PC-9 (cell line): ENCODE measurements at regions not wholly inside any gene's neighbourhood (a gene's known extent, or its start where the extent isn't known, plus 50 kb on each side); places are given as distances from the start of the nearest gene placed in this dataset.

ENCODE experiments used
- BruUV-seq: library from RNA; stranded (reverse); fragments of 400-500 nt; replicated peaks from 2 replicates; lab custom pipeline; 2021; lab: Mats Ljungman, UMichigan
- CTCF ChIA-PET: fragments of 300-600 bp; sonication (Branson Sonifier 250); formaldehyde crosslinking; loops from one replicate; lab custom pipeline; 2022; ENCODE audit warnings: antibody characterized with exemption; lab: Charles Lee
- POLR2A ChIA-PET: fragments of 300-600 bp; sonication (Branson Sonifier 250); formaldehyde crosslinking; loops from one replicate; lab custom pipeline; 2022; ENCODE audit warnings: antibody characterized with exemption; ENCODE audit not compliant: unreplicated experiment; lab: Charles Lee
- DNase-seq, 2 experiments: peaks; one replicate each; pipeline versions ENCODE4 v3.0.0 to v3.0.0-alpha.2; 2015 to 2022; ENCODE audit warnings: mixed read lengths in 1 of 2
- H2AFZ ChIP-seq: fragments of 200-600 bp; sonication (generic); 2 replicates; pipeline ENCODE4 v1.8.1; 2017; ENCODE audit warnings: antibody characterized with exemption
- H3F3A ChIP-seq: fragments of 200-600 bp; sonication (generic); 2 replicates; pipeline ENCODE4 v1.8.1; 2017; ENCODE audit warnings: antibody characterized with exemption, mild to moderate bottlenecking, low read depth; ENCODE audit not compliant: insufficient read depth
- H3K27ac ChIP-seq: fragments of 200-600 bp; sonication (generic); 2 replicates; pipeline ENCODE4 v1.6.1; 2016; ENCODE audit warnings: mixed run types
- H3K27me3 ChIP-seq: fragments of 200-600 bp; sonication (generic); 2 replicates; pipeline ENCODE4 v1.6.1; 2016; ENCODE audit warnings: low read depth, mixed run types; ENCODE audit not compliant: insufficient read depth
- H3K36me3 ChIP-seq: fragments of 200-600 bp; sonication (generic); 2 replicates; pipeline ENCODE4 v1.6.1; 2016; ENCODE audit warnings: low read depth, mixed run types
- H3K4me1 ChIP-seq: fragments of 200-600 bp; sonication (generic); replicated peaks from 2 replicates; pipeline ENCODE4 v1.6.1; 2016; ENCODE audit warnings: mixed run types; ENCODE audit not compliant: insufficient read depth
- H3K4me2 ChIP-seq: fragments of 200-600 bp; sonication (generic); 2 replicates; pipeline ENCODE4 v1.6.1; 2017; ENCODE audit warnings: mixed run types
- H3K4me3 ChIP-seq: fragments of 200-600 bp; sonication (generic); 2 replicates; pipeline ENCODE4 v1.6.1; 2016; ENCODE audit warnings: mixed run types
- H3K79me2 ChIP-seq: fragments of 200-600 bp; sonication (generic); 2 replicates; pipeline ENCODE4 v1.6.1; 2017; ENCODE audit warnings: low read depth, mixed run types
- H3K9me2 ChIP-seq: fragments of 200-600 bp; sonication (generic); 2 replicates; pipeline ENCODE4 v1.8.1; 2017; ENCODE audit warnings: mild to moderate bottlenecking; ENCODE audit not compliant: insufficient read depth
- H3K9me3 ChIP-seq: fragments of 200-600 bp; sonication (generic); 2 replicates; pipeline ENCODE4 v1.8.1; 2016; ENCODE audit warnings: low read depth; ENCODE audit not compliant: insufficient read depth
- H4K20me1 ChIP-seq: fragments of 200-600 bp; sonication (generic); 2 replicates; pipeline ENCODE4 v1.8.1; 2017; ENCODE audit not compliant: insufficient read depth
- EZH2 ChIP-seq: fragments of 200-600 bp; sonication (generic); IDR thresholded peaks from 2 replicates; pipeline ENCODE4 v1.8.0; 2017; ENCODE audit warnings: antibody characterized with exemption, low read depth
- intact Hi-C: fragments of 100-400 bp; cut with micrococcal nuclease; formaldehyde crosslinking; loops from one replicate; pipeline ENCODE4 v1.10.0; 2022; ENCODE audit not compliant: unreplicated experiment
- TF ChIP-seq, protein P1 (sequence below): fragments of 200-600 bp; sonication (generic); conservative IDR thresholded peaks from 2 replicates; pipeline ENCODE4 v1.6.1; 2017; ENCODE audit warnings: mixed run types, antibody characterized with exemption, mild to moderate bottlenecking, moderate library complexity

DNA sequence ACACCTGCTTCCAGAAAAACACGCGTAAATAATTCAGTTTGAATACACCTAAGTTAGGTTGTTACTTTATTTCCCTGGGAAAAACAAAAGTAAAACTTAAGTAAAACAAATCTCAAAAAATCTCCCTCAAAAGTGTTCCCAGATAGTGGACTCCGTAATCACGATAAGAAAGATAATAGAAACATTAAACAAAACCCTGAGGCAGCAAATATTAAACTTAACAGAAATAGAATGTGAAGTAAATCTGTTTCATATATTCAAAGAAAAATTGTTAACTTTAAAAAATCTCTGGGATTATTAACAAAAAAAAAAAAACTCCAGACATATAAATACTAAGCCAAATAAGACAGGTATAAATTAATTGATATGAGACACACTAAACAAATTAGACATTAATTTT is 743.2 kb upstream of the NCAM2 start:
- Histone ChIP-seq H2AFZ (no peak overlapping the region), H3K27me3 (no peaks in the 10 kb centered on the region), H3K27ac (no peak overlapping the region), H3K4me1 (no peaks in the 10 kb centered on the region), H3K79me2 (no peaks in the 10 kb centered on the region), H3K4me2 (no peak overlapping the region), H3F3A (no peaks in the 10 kb centered on the region), H3K9me2 (no peaks in the 10 kb centered on the region), H3K4me3 (no peak overlapping the region), H3K9me3 (no peaks in the 10 kb centered on the region), H4K20me1 (no peaks in the 10 kb centered on the region), H3K36me3 (no peaks in the 10 kb centered on the region)
- no peak for DNase-seq
- no TSS peak for BruUV-seq
- TF ChIP-seq, protein P1, sequence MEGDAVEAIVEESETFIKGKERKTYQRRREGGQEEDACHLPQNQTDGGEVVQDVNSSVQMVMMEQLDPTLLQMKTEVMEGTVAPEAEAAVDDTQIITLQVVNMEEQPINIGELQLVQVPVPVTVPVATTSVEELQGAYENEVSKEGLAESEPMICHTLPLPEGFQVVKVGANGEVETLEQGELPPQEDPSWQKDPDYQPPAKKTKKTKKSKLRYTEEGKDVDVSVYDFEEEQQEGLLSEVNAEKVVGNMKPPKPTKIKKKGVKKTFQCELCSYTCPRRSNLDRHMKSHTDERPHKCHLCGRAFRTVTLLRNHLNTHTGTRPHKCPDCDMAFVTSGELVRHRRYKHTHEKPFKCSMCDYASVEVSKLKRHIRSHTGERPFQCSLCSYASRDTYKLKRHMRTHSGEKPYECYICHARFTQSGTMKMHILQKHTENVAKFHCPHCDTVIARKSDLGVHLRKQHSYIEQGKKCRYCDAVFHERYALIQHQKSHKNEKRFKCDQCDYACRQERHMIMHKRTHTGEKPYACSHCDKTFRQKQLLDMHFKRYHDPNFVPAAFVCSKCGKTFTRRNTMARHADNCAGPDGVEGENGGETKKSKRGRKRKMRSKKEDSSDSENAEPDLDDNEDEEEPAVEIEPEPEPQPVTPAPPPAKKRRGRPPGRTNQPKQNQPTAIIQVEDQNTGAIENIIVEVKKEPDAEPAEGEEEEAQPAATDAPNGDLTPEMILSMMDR, result no peak
- TF ChIP-seq EZH2, result no peak
- ChIA-PET CTCF (no interaction called here), POLR2A (no interaction called here)
- intact Hi-C loops, result no loop called here

DNA sequence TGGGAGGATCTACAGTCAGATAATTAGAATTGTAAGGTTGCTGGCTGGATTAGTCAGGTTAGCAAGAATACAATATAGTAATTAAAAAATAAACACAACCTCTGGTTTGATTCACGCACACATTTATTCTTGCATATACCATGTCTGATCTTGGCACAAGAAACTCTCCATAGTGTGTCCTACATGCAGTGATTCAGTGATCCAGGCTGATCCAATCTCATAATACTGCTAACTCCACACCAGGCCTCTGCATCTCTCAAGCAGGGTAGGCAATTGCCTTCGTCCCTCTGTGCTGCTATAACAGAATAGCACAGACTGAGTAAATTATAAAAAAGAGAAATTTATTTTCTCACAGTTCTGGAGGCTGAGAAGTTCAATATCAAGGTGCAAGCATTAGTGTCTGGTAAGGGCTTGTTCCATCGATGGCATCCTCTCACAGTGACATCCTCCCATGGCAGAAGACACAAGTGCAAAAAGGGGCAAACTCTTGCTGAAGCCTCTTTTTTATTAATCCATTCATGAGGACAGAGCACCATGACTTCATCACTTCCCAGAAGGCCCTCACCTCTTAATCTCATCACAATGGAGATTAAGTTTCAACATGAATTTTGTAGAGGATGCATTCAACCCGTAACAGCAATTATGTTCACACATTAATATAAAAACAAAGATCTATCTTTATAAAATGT is 741.0 kb upstream of the NCAM2 start:
- H3F3A ChIP-seq, result no peaks in the 10 kb centered on the region
- CTCF ChIA-PET, result no interaction called here
- no peaks in the 10 kb centered on the region for H3K9me3 ChIP-seq
- H4K20me1 ChIP-seq, result no peaks in the 10 kb centered on the region
- POLR2A ChIA-PET, result no interaction called here
- H3K79me2 ChIP-seq, result no peaks in the 10 kb centered on the region
- H3K4me2 ChIP-seq, result no peak overlapping the region
- no peak for DNase-seq
- no peaks in the 10 kb centered on the region for H3K9me2 ChIP-seq
- H3K27ac ChIP-seq, result no peak overlapping the region
- no TSS peak for BruUV-seq
- H3K4me1 ChIP-seq, result no peaks in the 10 kb centered on the region
- no peak overlapping the region for H3K4me3 ChIP-seq
- intact Hi-C loops, result no loop called here
- TF ChIP-seq, protein P1, result no peak
- no peak for TF ChIP-seq EZH2
- H3K27me3 ChIP-seq, result no peaks in the 10 kb centered on the region
- H2AFZ ChIP-seq, result no peak overlapping the region
- no peaks in the 10 kb centered on the region for H3K36me3 ChIP-seq

DNA sequence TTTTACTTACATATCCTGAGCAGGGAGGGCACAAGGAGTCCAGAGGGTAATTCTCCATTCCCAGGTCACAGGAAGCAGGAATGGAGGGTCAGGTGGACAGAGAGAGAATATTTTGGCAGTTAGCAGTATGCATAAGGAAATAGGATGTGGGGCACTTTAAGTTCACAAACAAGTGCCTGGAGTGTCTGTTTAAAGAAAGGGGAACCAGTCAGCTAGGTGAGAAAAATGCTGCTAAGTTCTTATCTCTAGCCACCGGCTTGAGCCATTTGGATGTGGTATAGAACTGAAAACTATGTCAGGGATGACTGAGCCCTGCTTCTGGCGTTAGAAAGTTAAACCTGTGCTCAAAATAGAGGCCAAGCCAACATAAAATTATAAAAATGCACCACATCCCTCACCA is 739.7 kb upstream of the NCAM2 start:
- Histone ChIP-seq H3K9me3 (no peaks in the 10 kb centered on the region), H3K27me3 (no peaks in the 10 kb centered on the region), H3K36me3 (no peaks in the 10 kb centered on the region), H2AFZ (no peak overlapping the region), H3K27ac (no peak overlapping the region), H3K4me1 (no peaks in the 10 kb centered on the region), H3K9me2 (no peaks in the 10 kb centered on the region), H3K4me2 (no peak overlapping the region), H3K79me2 (no peaks in the 10 kb centered on the region), H3K4me3 (no peak overlapping the region), H4K20me1 (no peaks in the 10 kb centered on the region), H3F3A (no peaks in the 10 kb centered on the region)
- TF ChIP-seq, protein P1, result no peak
- TF ChIP-seq EZH2, result no peak
- POLR2A ChIA-PET, result no interaction called here
- intact Hi-C loops, result no loop called here
- CTCF ChIA-PET, result no interaction called here
- no TSS peak for BruUV-seq
- DNase-seq, result no peak
